Stimulated activated CD4-positive, alpha-beta T cell treated with anti-CD3 and anti-CD28 coated beads, Interleukin-1b, Interleukin-23, amount 100 ng/mL, for 48 hours (primary cell): ENCODE measurements at regions not wholly inside any gene's neighbourhood (a gene's known extent, or its start where the extent isn't known, plus 50 kb on each side); places are given as distances from the start of the nearest gene placed in this dataset.
"Not testable (repeated sequence)": the region's sequence is repeated elsewhere in the genome, so short reads cannot be mapped to it uniquely, and the experiment has no call there.

Experiments
- DNase-seq: peaks from one replicate; pipeline ENCODE4 v3.0.0-alpha.2; 2020

- DNase-seq: no peak
Measured at GRCh38 chr10:7108141-7108540, 302.7 kb downstream of the SFMBT2 start.

GRCh38 chr10:7107285-7107684 is 303.5 kb downstream of the SFMBT2 start:
- DNase-seq: no peak

- DNase-seq: not testable (repeated sequence)
Measured at GRCh38 chr10:7104379-7104778, 306.5 kb downstream of the SFMBT2 start.

- DNase-seq: no peak
Measured at GRCh38 chr10:7102557-7103349, 308.1 kb downstream of the SFMBT2 start.

GRCh38 chr10:7102084-7102483 is 308.8 kb downstream of the SFMBT2 start:
- DNase-seq: no peak

- no peak for DNase-seq
Measured at GRCh38 chr10:7101451-7101850, 309.4 kb downstream of the SFMBT2 start.

GRCh38 chr10:7100032-7100702 is 310.7 kb downstream of the SFMBT2 start:
- no peak for DNase-seq

- no peak for DNase-seq
Measured at GRCh38 chr10:7098160-7098762, 312.6 kb downstream of the SFMBT2 start.

- no peak for DNase-seq
Measured at GRCh38 chr10:7094781-7095180, 316.1 kb downstream of the SFMBT2 start.

- no peak for DNase-seq
Measured at GRCh38 chr10:7093368-7093767, 317.5 kb downstream of the SFMBT2 start.

GRCh38 chr10:7092603-7093002 is 318.2 kb downstream of the SFMBT2 start:
- no peak for DNase-seq

- no peak for DNase-seq
Measured at GRCh38 chr10:7090529-7090928, 320.3 kb downstream of the SFMBT2 start.

- no peak for DNase-seq
Measured at GRCh38 chr10:7085913-7086589, 324.8 kb downstream of the SFMBT2 start.

- DNase-seq: no peak
Measured at GRCh38 chr10:7085147-7085912, 325.5 kb downstream of the SFMBT2 start.

- no peak for DNase-seq
Measured at GRCh38 chr10:7084280-7085005, 326.4 kb downstream of the SFMBT2 start.

- DNase-seq: no peak
Measured at GRCh38 chr10:7082967-7083366, 327.9 kb downstream of the SFMBT2 start.

GRCh38 chr10:7077880-7078279 is 333.0 kb downstream of the SFMBT2 start:
- DNase-seq: no peak

GRCh38 chr10:7075851-7076250 is 335.0 kb downstream of the SFMBT2 start:
- DNase-seq: no peak

- DNase-seq: no peak
Measured at GRCh38 chr10:7075110-7075509, 335.7 kb downstream of the SFMBT2 start.

- no peak for DNase-seq
Measured at GRCh38 chr10:7071421-7071820, 339.4 kb downstream of the SFMBT2 start.

- DNase-seq: no peak
Measured at GRCh38 chr10:7070950-7071349, 339.9 kb downstream of the SFMBT2 start.

GRCh38 chr10:7069706-7070105 is 341.1 kb downstream of the SFMBT2 start:
- no peak for DNase-seq
